ENCODE measurements at regions not wholly inside any gene's neighbourhood (a gene's known extent, or its start where the extent isn't known, plus 50 kb on each side); places are given as distances from the start of the nearest gene placed in this dataset.

- POLR2A ChIA-PET, result no interaction called here
- no peak for DNase-seq (ENCODE audit: extremely low spot score)
- no peak for TF ChIP-seq CTCF (IDR thresholded peaks at IDR 0.05; ENCODE audit: control extremely low read depth, extremely low read depth, low read depth, missing control alignments)
- CTCF ChIA-PET, result interaction anchor here (1.4 kb wide), 1 partner anchor 22 kb away, joined by 4 read pairs; no protein-coding TSS in a partner anchor
These were observed 175.6 kb downstream of the ANKRD50 start for GRCh38 chr4:124536946-124537345.

GRCh38 chr4:124537971-124538370 is 174.6 kb downstream of the ANKRD50 start:
- TF ChIP-seq CTCF (IDR thresholded peaks at IDR 0.05; ENCODE audit: control extremely low read depth, extremely low read depth, low read depth, missing control alignments), result no peak
- POLR2A ChIA-PET, result no interaction called here

DNA sequence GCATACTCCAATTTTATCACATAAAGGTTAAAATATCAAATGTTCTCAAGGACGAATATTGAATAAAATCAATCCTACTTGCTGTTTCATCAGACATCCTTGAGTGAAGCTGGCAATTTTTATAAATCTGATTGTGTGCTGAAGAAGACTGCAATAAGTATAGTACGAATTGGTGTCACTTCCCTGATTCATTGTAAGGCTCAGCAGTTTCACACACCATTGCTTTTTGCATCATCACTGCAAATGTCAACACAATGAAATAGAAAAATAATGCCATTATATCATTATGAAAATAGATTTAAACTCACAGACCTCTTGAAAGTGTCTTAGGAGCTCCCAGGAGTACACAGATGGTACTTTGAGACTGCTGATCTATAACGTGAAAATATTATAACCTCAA is 172.5 kb downstream of the ANKRD50 start:
- ChIA-PET CTCF (no interaction called here), POLR2A (no interaction called here)
- DNase-seq (ENCODE audit: extremely low spot score), result no peak
- no peak for TF ChIP-seq CTCF (IDR thresholded peaks at IDR 0.05; ENCODE audit: control extremely low read depth, extremely low read depth, low read depth, missing control alignments)

More at GRCh38 chr4:124537971-124538370, 174.6 kb downstream of the ANKRD50 start:
- no peak for DNase-seq (ENCODE audit: extremely low spot score)
- CTCF ChIA-PET, result interaction anchor here (1.5 to 1.8 kb wide), 2 partner anchors 8 to 12 kb away, joined by 3 to 4 read pairs; no protein-coding TSS in a partner anchor

GRCh38 chr4:124541652-124542420 is 170.7 kb downstream of the ANKRD50 start:
- POLR2A ChIA-PET, result no interaction called here

DNA sequence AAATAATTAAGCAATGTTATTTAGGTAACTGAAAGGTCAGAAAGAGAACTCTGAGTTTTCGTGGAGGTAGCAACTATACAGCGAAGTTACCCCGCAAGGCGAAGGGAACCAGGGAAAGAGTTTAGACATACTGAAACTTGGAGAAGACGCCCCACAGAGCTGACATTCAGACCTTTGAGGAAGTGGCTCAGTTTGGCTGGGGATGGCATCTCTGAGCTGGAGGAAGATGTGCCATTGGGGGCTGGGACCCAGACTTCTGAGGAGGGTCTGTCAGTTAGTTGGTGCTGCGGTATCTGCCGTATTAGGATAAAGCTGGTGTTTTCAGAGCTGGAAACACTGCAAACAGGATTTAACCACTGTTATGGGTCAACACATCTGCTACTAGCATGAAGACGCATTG is 156.6 kb downstream of the ANKRD50 start:
- ChIA-PET POLR2A (no interaction called here), CTCF (interaction anchor here (1.5 kb wide), 1 partner anchor 14 kb away, joined by 4 read pairs; no protein-coding TSS in a partner anchor)
- no peak for TF ChIP-seq CTCF (IDR thresholded peaks at IDR 0.05; ENCODE audit: control extremely low read depth, extremely low read depth, low read depth, missing control alignments)
- DNase-seq (ENCODE audit: extremely low spot score), result no peak

More at GRCh38 chr4:124541652-124542420, 170.7 kb downstream of the ANKRD50 start:
- no peak for TF ChIP-seq CTCF (IDR thresholded peaks at IDR 0.05; ENCODE audit: control extremely low read depth, extremely low read depth, low read depth, missing control alignments)
- CTCF ChIA-PET, result interaction anchor here (0.7 to 1.4 kb wide), 5 partner anchors 12 to 38 kb away, joined by 3 to 5 read pairs (median 3); no protein-coding TSS in a partner anchor
- no peak for DNase-seq (ENCODE audit: extremely low spot score)

- DNase-seq (ENCODE audit: extremely low spot score), result no peak
- ChIA-PET POLR2A (no interaction called here), CTCF (interaction anchor here (1.4 to 1.7 kb wide), 2 partner anchors 9 to 19 kb away, joined by 4 read pairs; no protein-coding TSS in a partner anchor)
- TF ChIP-seq CTCF (IDR thresholded peaks at IDR 0.05; ENCODE audit: control extremely low read depth, extremely low read depth, low read depth, missing control alignments), result no peak
These were observed 148.4 kb downstream of the ANKRD50 start for GRCh38 chr4:124564121-124564520.
